ENCODE measurements at regions not wholly inside any gene's neighbourhood (a gene's known extent, or its start where the extent isn't known, plus 50 kb on each side); places are given as distances from the start of the nearest gene placed in this dataset.

DNA sequence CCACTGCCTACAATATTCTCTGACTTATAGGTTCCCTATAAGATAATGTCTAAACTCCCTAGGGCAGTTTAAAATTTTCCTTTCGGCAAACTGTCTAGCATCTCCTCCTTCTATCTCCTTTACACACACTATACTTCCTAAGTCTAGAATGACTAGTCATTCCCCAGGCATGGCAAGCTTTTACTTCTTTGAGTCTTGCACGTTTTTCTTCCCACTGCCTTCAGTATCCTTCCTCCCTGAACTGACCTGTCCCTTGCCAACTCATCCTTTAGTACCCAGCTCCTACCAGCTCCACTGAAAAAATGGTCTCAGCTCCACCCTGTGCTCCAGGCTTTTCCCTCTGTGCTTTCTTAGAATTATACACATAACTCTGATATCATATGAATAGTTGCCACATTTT is 93.8 kb upstream of the KBTBD8 start:
- ATAC-seq (no peak), DNase-seq (no peak)
- in situ Hi-C loops (cut with MboI; ENCODE audit: low sequenced_read_pairs in 4 of 4), result no loop called here
- Histone ChIP-seq H3K4me1 (no peaks in the 10 kb centered on the region), H3K27me3 (peaks cover 0 to 6% (median 4%) of the 10 kb centered on the region in 3 donors), H3K36me3 (no peaks in the 10 kb centered on the region), H3K4me3 (no peak overlapping the region), H3K9me3 (no peaks in the 10 kb centered on the region), H3K27ac (no peak overlapping the region)
- intact Hi-C loops (cut with DNase I; ENCODE audit: low total_unique reads), result no loop called here
- TF ChIP-seq POLR2A (IDR thresholded peaks at IDR 0.05), result no peak
- TF ChIP-seq, protein P1, sequence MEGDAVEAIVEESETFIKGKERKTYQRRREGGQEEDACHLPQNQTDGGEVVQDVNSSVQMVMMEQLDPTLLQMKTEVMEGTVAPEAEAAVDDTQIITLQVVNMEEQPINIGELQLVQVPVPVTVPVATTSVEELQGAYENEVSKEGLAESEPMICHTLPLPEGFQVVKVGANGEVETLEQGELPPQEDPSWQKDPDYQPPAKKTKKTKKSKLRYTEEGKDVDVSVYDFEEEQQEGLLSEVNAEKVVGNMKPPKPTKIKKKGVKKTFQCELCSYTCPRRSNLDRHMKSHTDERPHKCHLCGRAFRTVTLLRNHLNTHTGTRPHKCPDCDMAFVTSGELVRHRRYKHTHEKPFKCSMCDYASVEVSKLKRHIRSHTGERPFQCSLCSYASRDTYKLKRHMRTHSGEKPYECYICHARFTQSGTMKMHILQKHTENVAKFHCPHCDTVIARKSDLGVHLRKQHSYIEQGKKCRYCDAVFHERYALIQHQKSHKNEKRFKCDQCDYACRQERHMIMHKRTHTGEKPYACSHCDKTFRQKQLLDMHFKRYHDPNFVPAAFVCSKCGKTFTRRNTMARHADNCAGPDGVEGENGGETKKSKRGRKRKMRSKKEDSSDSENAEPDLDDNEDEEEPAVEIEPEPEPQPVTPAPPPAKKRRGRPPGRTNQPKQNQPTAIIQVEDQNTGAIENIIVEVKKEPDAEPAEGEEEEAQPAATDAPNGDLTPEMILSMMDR (IDR thresholded peaks at IDR 0.05 in 4 of 5, conservative IDR thresholded peaks at IDR 0.05 in 1 of 5), result no peak

DNA sequence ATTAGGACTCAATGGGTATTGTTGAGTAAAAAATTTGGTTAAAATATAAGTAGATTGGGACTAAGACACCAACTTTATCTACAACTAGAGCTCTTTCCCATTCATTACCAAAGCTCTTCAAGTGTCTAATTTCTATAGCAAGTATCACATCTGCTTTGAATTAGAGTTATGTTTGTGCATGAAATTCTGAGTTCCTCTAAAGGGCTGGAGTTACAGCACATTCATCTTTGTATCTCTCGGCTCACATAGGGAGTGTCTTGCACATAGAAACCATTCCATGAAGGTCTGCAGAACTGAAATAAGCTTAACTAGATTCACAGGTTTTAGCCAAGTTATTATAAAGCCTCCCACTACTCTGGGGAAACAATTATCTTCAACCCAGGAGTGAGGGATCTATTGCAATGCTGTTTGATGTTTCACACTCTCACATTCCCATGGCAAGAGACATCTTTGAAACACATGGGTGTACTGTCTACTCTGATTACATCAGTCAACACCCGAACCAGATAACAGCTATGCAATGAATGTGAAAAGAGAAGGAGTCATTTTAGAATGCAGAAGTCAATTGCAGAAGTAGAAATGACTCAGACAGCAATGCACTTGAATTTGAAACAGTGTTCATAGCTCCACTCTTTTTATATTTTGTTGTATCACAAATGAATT is 93.1 kb upstream of the KBTBD8 start:
- no peak overlapping the region for H3K27ac ChIP-seq
- TF ChIP-seq, protein P1 (IDR thresholded peaks at IDR 0.05 in 4 of 5, conservative IDR thresholded peaks at IDR 0.05 in 1 of 5), result no peak
- no peak for TF ChIP-seq POLR2A (IDR thresholded peaks at IDR 0.05)
- no peak for DNase-seq
- ATAC-seq, result no peak
- no peaks in the 10 kb centered on the region for H3K9me3 ChIP-seq
- no peak overlapping the region for H3K4me3 ChIP-seq
- intact Hi-C loops (cut with DNase I; ENCODE audit: low total_unique reads) (no loop called here), in situ Hi-C loops (cut with MboI; ENCODE audit: low sequenced_read_pairs in 4 of 4) (no loop called here)
- H3K4me1 ChIP-seq, result no peaks in the 10 kb centered on the region
- H3K36me3 ChIP-seq, result no peaks in the 10 kb centered on the region
- H3K27me3 ChIP-seq, result peaks cover 0 to 6% (median 4%) of the 10 kb centered on the region in 3 donors

DNA sequence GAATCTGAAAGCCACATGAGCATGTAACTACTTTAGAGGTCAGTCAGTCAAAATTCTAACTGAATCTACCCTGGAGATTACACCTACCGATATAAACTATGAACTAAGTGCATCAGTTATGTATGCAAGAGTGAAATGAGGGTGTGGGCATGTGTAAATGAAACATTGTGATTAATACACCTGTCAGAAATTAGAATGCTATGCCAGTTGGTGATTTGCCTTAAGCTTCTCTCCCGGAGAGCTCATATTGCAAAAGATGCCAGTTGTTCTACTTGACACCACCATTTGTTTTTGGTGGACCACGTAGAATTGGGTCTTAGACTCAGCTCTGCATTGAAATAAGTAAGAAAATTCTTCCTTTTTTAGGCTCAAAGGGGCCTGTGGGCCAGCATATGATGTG is 91.0 kb upstream of the KBTBD8 start:
- no peak for ATAC-seq
- DNase-seq, result no peak

DNA sequence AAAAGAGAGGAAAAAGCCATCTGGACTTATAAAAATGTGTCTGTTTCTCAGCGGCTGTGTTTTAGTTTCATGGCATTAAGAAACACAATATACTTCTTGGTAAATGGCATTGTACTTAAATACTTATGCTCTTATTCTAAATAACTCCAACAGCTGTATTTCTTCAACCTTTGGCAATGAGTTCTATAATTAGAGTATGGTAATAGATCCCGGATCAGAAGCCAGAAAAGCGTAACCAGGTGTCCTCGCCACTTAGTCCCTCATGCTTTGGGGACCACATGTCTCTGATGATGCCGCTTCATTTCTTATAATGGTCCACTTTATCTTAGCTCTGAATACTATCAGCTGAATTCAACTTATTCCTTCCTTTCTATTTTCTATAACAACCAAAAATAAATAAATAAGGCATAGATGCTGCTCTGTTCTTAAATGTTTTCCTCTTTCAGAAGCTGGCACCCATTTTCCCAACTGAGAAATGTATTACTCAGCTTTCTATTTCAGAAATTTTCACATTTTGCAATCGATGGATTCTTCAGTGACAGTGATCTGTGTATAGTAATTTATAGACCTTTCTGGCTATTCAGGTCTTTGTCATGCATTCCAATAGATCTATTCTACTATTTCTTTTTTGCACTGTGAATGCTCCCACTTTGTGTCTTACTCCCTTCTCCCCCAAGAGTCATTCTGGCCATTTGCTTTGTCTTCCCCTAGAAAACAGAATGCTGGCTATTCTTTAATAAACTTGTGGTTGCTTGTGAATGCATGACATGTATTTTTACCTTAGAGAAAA is 87.6 kb upstream of the KBTBD8 start:
- ATAC-seq (no peak), DNase-seq (no peak)
- TF ChIP-seq POLR2A (IDR thresholded peaks at IDR 0.05), result no peak
- TF ChIP-seq, protein P1 (IDR thresholded peaks at IDR 0.05 in 4 of 5, conservative IDR thresholded peaks at IDR 0.05 in 1 of 5), result no peak
- no peak overlapping the region for H3K27ac ChIP-seq
- in situ Hi-C loops (cut with MboI; ENCODE audit: low sequenced_read_pairs in 4 of 4), result no loop called here
- no peak overlapping the region for H3K4me3 ChIP-seq
- no peaks in the 10 kb centered on the region for H3K36me3 ChIP-seq
- intact Hi-C loops (cut with DNase I; ENCODE audit: low total_unique reads), result no loop called here
- H3K27me3 ChIP-seq, result peaks cover 2 to 6% (median 4%) of the 10 kb centered on the region in 3 donors
- H3K9me3 ChIP-seq, result no peaks in the 10 kb centered on the region
- H3K4me1 ChIP-seq, result no peaks in the 10 kb centered on the region

More for the DNA sequence above, 91.0 kb upstream of the KBTBD8 start:
- Histone ChIP-seq H3K27me3 (peaks cover 0 to 6% (median 4%) of the 10 kb centered on the region in 3 donors), H3K27ac (no peak overlapping the region), H3K4me3 (no peak overlapping the region), H3K9me3 (no peaks in the 10 kb centered on the region), H3K4me1 (no peaks in the 10 kb centered on the region), H3K36me3 (no peaks in the 10 kb centered on the region)
- in situ Hi-C loops (cut with MboI; ENCODE audit: low sequenced_read_pairs in 4 of 4) (no loop called here), intact Hi-C loops (cut with DNase I; ENCODE audit: low total_unique reads) (no loop called here)
- no peak for TF ChIP-seq POLR2A (IDR thresholded peaks at IDR 0.05)
- TF ChIP-seq, protein P1 (IDR thresholded peaks at IDR 0.05 in 4 of 5, conservative IDR thresholded peaks at IDR 0.05 in 1 of 5), result no peak

All from gastrocnemius medialis (tissue), 4 donors.